Pancreas (tissue), 10 donors: ENCODE measurements at regions not wholly inside any gene's neighbourhood (a gene's known extent, or its start where the extent isn't known, plus 50 kb on each side); places are given as distances from the start of the nearest gene placed in this dataset.

ENCODE experiments used
- ATAC-seq, 4 donors: fragments of 200-7000 bp; cut with Tn5 transposase; one replicate each; pipeline versions ENCODE4 v1.8.0 to v1.9.1; 2020; ENCODE audit warnings: mild to moderate bottlenecking in 4 of 4, moderate library complexity in 4 of 4
- DNase-seq, 6 donors: peaks; one replicate each; pipeline ENCODE4 v3.0.0-alpha.2; 2020
- FAIRE-seq: peaks from 2 replicates; lab custom pipeline; 2012; peaks lifted over from hg19 to GRCh38; lab: Jason Lieb, UNC
- H3K27ac ChIP-seq, 4 donors: fragments of 200-600 bp; sonication (generic); 1 replicate in 3 of 4; 2 replicates in 1 of 4; pipeline versions ENCODE4 v1.5.0 to v1.8.0; 2020
- H3K27me3 ChIP-seq, 4 donors: fragments of 200-600 bp; one replicate each; pipeline ENCODE4 v1.8.0; 2021
- H3K36me3 ChIP-seq, 3 donors: fragments of 200-600 bp; sonication (generic) in 1 of 3; one replicate each; pipeline versions ENCODE4 v1.5.0 to v1.8.0; 2020 to 2021
- H3K4me1 ChIP-seq, 3 donors: fragments of 200-600 bp; one replicate each; pipeline ENCODE4 v1.8.0; 2021
- H3K4me3 ChIP-seq, 4 donors: fragments of 200-600 bp; sonication (generic) in 2 of 4; one replicate each; pipeline versions ENCODE4 v1.5.0 to v1.8.0; 2020 to 2021
- H3K9me3 ChIP-seq, 4 donors: fragments of 200-600 bp; one replicate each; pipeline ENCODE4 v1.8.0; 2021
- WGBS, 2 donors: extraction: QIAGEN DNeasy Blood & Tissue Kit; methylation state at CpG; one replicate each; pipeline ENCODE4 v1.1.7; 2013; 5-methylcytosine and 5-hydroxymethylcytosine counted together
- intact Hi-C, 3 donors: fragments of 100-400 bp; cut with DNase I; formaldehyde crosslinking; loops; one replicate each; pipeline versions ENCODE4 v1.11.1 to v1.14.2; 2022
- TF ChIP-seq, protein P1 (sequence below), 4 donors: fragments of 200-600 bp; sonication (generic) in 3 of 4; IDR thresholded peaks; one replicate each; pipeline versions ENCODE4 v1.5.0 to v1.8.0; 2021; ENCODE audit warnings: antibody characterized with exemption in 4 of 4
- donor health status: healthy with polysubstance abuse.
- donor health status: DM: no; HTN: no; CAD: no; lungs with moderate emphysema.
- donor health status: DM: no; HTN: no; CAD: no.
- donor health status: control.
- donor health status: control.
- donor health status: Bipolar disorder and iron deficiency.
- donor health status: DM: yes; HTN: yes; CAD: no.
- donor health status: DM: no; HTN: no; CAD: no.
- donor health status: DM: no; HTN: no; CAD: no.
- donor health status: DM: yes; HTN: yes; CAD: no.

DNA sequence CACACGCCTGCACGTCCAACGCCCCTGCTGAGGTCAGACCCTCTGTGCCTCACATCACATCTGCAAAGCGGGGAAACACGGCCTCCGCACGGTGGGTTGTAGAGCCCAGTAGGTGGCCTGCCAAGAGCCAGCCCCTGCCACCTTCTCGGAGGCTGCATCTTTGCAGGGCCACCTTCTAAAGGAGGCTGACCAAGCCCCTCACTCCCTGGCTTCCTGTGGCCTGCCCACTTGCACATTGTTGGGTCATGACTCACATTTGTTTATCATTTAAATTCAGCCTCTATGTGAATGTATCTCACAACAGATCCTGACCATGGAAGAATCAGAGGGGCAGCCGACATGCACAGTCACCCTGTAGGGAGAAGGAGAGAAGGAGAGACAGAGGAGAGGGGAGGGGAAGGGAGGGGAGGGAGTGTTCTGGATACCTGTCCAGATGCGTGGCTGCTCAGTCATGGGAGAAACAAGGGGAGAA, 319.5 kb upstream of the DIO3 start:
- DNase-seq (peak in 1 of 6 donors; percentile 39), ATAC-seq (no peak), FAIRE-seq (no peak)
- Histone ChIP-seq H3K36me3 (no peaks in the 10 kb centered on the region), H3K9me3 (no peaks in the 10 kb centered on the region), H3K4me3 (no peak overlapping the region), H3K27ac (no peak overlapping the region), H3K27me3 (no peaks in the 10 kb centered on the region), H3K4me1 (no peaks in the 10 kb centered on the region)
- TF ChIP-seq, protein P1, sequence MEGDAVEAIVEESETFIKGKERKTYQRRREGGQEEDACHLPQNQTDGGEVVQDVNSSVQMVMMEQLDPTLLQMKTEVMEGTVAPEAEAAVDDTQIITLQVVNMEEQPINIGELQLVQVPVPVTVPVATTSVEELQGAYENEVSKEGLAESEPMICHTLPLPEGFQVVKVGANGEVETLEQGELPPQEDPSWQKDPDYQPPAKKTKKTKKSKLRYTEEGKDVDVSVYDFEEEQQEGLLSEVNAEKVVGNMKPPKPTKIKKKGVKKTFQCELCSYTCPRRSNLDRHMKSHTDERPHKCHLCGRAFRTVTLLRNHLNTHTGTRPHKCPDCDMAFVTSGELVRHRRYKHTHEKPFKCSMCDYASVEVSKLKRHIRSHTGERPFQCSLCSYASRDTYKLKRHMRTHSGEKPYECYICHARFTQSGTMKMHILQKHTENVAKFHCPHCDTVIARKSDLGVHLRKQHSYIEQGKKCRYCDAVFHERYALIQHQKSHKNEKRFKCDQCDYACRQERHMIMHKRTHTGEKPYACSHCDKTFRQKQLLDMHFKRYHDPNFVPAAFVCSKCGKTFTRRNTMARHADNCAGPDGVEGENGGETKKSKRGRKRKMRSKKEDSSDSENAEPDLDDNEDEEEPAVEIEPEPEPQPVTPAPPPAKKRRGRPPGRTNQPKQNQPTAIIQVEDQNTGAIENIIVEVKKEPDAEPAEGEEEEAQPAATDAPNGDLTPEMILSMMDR (IDR thresholded peaks at IDR 0.05): no peak
- intact Hi-C loops: no loop called here
- WGBS, 2 donors: 59 to 72% methylated on average over 10 of the region's 10 CpGs

DNA sequence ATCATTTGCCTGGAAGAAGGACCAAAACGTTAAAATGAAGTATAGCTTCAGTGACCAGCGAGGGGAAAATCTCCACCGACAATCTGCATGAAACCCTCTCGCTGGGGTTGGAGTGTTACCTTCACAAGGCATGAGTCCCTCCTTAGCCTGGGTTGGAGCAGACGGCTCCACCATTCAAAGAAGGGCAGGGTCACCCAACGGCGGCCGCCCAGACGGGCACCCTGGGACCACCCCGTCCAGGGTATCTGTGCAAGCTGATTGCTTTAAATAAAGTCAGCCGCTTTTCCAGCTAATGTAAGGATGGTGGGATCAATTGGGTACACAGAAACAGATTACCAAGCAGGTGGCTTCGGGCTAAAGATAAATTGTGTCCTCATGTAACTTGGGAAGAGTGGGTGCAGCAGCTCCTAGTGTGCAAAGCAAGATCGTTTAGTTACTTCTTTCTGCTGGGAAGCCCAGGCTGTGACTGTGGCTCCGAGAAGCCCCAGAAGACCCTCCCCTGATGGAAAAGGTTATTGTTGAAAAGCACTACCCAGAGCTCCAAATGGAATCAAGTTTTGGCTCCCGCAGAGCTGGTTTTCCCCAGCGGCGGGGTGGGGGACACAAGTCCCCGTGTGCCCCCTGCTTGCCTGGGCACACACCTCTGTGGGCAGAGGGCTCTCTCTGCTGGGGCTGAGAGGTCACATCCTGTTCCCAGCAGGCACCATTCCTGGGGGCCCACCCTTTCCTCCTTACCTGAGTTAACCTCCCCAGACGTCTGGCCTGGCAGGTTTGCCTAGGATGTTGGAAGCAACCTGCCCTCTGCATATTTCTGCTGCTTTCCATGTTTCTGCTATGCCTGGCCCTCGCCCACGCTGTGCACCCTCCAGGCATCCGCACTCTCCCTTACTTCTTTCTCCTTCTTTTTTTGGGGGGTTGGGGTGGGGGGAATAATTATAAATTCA, 318.6 kb upstream of the DIO3 start:
- Histone ChIP-seq H3K27ac (no peak overlapping the region), H3K9me3 (no peaks in the 10 kb centered on the region), H3K36me3 (no peaks in the 10 kb centered on the region), H3K4me1 (no peaks in the 10 kb centered on the region), H3K4me3 (no peak overlapping the region), H3K27me3 (no peaks in the 10 kb centered on the region)
- intact Hi-C loops: no loop called here
- no peak for ATAC-seq
- TF ChIP-seq, protein P1 (IDR thresholded peaks at IDR 0.05): no peak
- DNase-seq: peak in 1 of 6 donors; percentile 48
- 37 to 45% methylated on average over 22 of the region's 22 CpGs for WGBS, 2 donors
- FAIRE-seq: no peak

DNA sequence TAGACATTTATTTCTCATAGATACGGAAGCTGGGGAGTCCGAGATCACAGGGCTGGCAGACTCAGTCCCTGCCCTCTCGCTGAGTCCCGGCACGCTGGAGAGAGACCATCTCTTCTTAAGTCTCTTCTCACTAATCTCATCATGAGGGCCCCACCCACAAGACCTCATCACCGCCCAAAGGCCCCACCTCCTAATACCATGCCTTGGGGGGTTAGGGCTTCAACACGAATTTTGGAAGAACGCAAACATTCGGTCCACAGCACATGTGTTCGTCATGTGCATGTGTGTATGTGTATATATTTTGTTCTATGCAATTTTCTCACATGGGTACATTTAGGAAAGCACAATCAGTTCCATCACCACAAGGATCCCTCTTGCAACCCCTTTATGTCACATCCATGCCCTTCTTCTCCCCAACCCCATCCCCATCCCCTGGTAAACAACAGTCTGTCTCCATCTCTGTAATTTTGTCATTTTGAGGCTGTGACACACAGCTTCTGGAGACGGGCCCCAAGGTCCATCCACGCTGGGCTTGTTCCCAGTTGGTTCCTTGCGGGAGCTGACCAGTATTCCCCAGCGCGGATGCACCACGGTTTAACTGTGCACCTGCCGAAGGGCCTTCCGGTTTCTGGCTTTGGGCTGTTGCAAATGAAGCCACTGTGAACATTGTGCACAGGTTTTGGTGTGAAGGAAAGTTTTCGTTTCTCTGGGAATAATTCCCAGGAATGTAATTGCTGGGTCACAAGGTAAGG, 317.5 kb upstream of the DIO3 start:
- H3K4me1 ChIP-seq: no peaks in the 10 kb centered on the region
- intact Hi-C loops: no loop called here
- WGBS, 2 donors: 77 to 86% methylated on average over 19 of the region's 19 CpGs
- ATAC-seq (no peak), FAIRE-seq (no peak), DNase-seq (peak in 1 of 6 donors; percentile 22)
- no peaks in the 10 kb centered on the region for H3K9me3 ChIP-seq
- TF ChIP-seq, protein P1 (IDR thresholded peaks at IDR 0.05): no peak
- H3K27ac ChIP-seq: no peak overlapping the region
- no peaks in the 10 kb centered on the region for H3K36me3 ChIP-seq
- no peak overlapping the region for H3K4me3 ChIP-seq
- H3K27me3 ChIP-seq: no peaks in the 10 kb centered on the region

DNA sequence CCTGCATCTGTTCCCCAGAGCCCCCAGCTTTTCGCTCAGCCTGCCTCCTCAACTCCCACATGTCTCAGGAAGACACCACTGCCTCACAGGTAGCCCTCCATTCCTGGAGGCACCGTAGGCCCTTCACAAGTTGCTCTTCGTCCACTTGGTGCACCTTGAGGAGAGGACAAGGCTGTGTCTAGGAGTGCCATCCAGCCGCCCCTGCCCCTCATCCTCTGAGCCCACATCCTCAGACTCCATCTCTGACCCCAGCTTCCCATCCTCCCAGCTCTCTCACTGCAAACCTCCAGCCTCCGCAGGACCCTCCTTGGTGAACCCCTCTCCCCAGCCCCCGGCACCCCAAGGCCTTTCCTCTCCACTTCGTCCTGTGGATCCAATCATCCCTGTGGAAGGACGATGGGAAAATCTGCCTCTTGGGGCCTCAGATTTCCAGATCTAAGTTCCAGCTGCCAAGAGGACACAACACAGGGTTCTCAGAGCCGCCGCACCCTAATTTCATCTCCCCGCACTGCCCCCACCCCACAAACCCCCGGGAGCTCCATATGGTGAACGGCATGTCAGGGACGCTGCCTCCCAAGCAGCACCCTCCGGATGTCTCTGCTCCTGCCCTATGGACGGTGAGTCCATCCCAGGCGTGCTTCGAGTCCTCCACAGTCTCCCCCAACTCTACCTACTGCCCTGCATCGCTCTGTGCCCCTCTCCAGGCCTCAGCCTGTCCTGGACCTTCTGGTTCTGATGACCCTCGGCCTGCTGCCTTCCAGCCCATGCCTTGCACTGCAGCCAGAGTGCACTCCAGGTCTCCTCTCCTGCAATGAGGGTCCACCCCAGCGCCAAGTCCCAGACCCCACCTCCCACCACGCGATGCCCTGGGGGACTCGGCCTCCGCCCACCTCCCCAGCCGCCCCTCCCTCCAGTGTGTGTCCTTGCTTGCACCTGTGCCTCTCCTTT, 314.1 kb upstream of the DIO3 start:
- TF ChIP-seq, protein P1 (IDR thresholded peaks at IDR 0.05): no peak
- intact Hi-C loops: no loop called here
- 77 to 80% methylated on average over 25 to 26 of the region's 26 CpGs for WGBS, 2 donors
- no peak for FAIRE-seq
- Histone ChIP-seq H3K27ac (no peak overlapping the region), H3K36me3 (no peaks in the 10 kb centered on the region), H3K4me1 (no peaks in the 10 kb centered on the region), H3K27me3 (no peaks in the 10 kb centered on the region), H3K4me3 (no peak overlapping the region), H3K9me3 (no peaks in the 10 kb centered on the region)
- peak in 1 of 6 donors; percentile 33 for DNase-seq
- no peak for ATAC-seq
